PC-3 (cell line): ENCODE measurements at regions not wholly inside any gene's neighbourhood (a gene's known extent, or its start where the extent isn't known, plus 50 kb on each side); places are given as distances from the start of the nearest gene placed in this dataset.

Experiments
- ATAC-seq: fragments of 200-7000 bp; cut with Tn5 transposase; 2 replicates; pipeline ENCODE4 v1.9.1; 2020; ENCODE audit warnings: mild to moderate bottlenecking, moderate library complexity
- BruUV-seq: library from RNA; stranded (reverse); fragments of 400-500 nt; replicated peaks from 2 replicates; lab custom pipeline; 2021; lab: Mats Ljungman, UMichigan
- CTCF ChIA-PET: fragments of 300-600 bp; sonication (Branson Sonifier 250); formaldehyde crosslinking; loops from one replicate; lab custom pipeline; 2022; ENCODE audit warnings: antibody characterized with exemption; lab: Charles Lee
- POLR2A ChIA-PET: fragments of 300-600 bp; sonication (Branson Sonifier 250); formaldehyde crosslinking; loops from one replicate; lab custom pipeline; 2022; ENCODE audit warnings: antibody characterized with exemption; ENCODE audit not compliant: unreplicated experiment; lab: Charles Lee
- DNase-seq: peaks from one replicate; pipeline ENCODE4 v3.0.0-alpha.2; 2015
- H2AFZ ChIP-seq: fragments of 300-600 bp; sonication (generic); 2 replicates; pipeline ENCODE4 v1.6.0; 2016; ENCODE audit warnings: antibody characterized with exemption, low read length
- H3F3A ChIP-seq: fragments of 300-600 bp; sonication (generic); one replicate; pipeline ENCODE4 v1.6.0; 2017; ENCODE audit warnings: antibody characterized with exemption, low read length, control low read depth, mild to moderate bottlenecking; ENCODE audit not compliant: unreplicated experiment
- H3K27ac ChIP-seq: fragments of 300-600 bp; sonication (generic); 2 replicates; pipeline ENCODE4 v1.5.1; 2016; ENCODE audit warnings: mild to moderate bottlenecking, low read length
- H3K27me3 ChIP-seq: fragments of 300-600 bp; sonication (generic); 2 replicates; pipeline ENCODE4 v1.6.1; 2016; ENCODE audit warnings: low read length, mixed read lengths
- H3K36me3 ChIP-seq: fragments of 300-600 bp; sonication (generic); 2 replicates; pipeline ENCODE4 v1.6.1; 2016; ENCODE audit warnings: low read depth, mixed run types, low read length, mixed read lengths
- H3K4me1 ChIP-seq: fragments of 300-600 bp; sonication (generic); 2 replicates; pipeline ENCODE4 v1.5.1; 2016; ENCODE audit warnings: low read length; ENCODE audit not compliant: insufficient read depth
- H3K4me2 ChIP-seq: fragments of 300-600 bp; sonication (generic); 2 replicates; pipeline ENCODE4 v1.6.0; 2016; ENCODE audit warnings: low read length
- H3K4me3 ChIP-seq: fragments of 300-600 bp; sonication (generic); 2 replicates; pipeline ENCODE4 v1.5.1; 2016; ENCODE audit warnings: mild to moderate bottlenecking, low read length, mixed read lengths
- H3K79me2 ChIP-seq: fragments of 300-600 bp; sonication (generic); 2 replicates; pipeline ENCODE4 v1.6.1; 2017; ENCODE audit warnings: low read length, mixed read lengths
- H3K9ac ChIP-seq: fragments of 300-600 bp; sonication (generic); 2 replicates; pipeline ENCODE4 v1.6.0; 2016; ENCODE audit warnings: mild to moderate bottlenecking, low read length
- H3K9me2 ChIP-seq: fragments of 300-600 bp; sonication (generic); replicated peaks from 2 replicates; pipeline ENCODE4 v1.6.1; 2016; ENCODE audit warnings: mixed run types, low read length, mixed read lengths
- H3K9me3 ChIP-seq: fragments of 300-600 bp; sonication (generic); 2 replicates; pipeline ENCODE4 v1.6.1; 2016; ENCODE audit warnings: low read length, mixed read lengths
- H4K20me1 ChIP-seq: fragments of 300-600 bp; sonication (generic); 2 replicates; pipeline ENCODE4 v1.6.1; 2016; ENCODE audit warnings: low read length, mixed read lengths
- CTCF ChIP-seq: fragments of 300-600 bp; sonication (generic); conservative IDR thresholded peaks from 2 replicates; pipeline ENCODE4 v1.5.1; 2017; ENCODE audit warnings: antibody characterized with exemption, low read depth, mild to moderate bottlenecking, low read length
- EZH2 ChIP-seq: fragments of 300-600 bp; sonication (generic); IDR thresholded peaks from one replicate; pipeline ENCODE4 v1.6.1; 2017; ENCODE audit warnings: antibody characterized with exemption, mild to moderate bottlenecking, low read length; ENCODE audit not compliant: unreplicated experiment
- EZH2phosphoT487 ChIP-seq: fragments of 300-600 bp; sonication (generic); IDR thresholded peaks from 2 replicates; pipeline ENCODE4 v1.6.1; 2018; ENCODE audit warnings: mild to moderate bottlenecking, antibody characterized with exemption, low read length, borderline replicate concordance
- intact Hi-C: fragments of 100-400 bp; cut with micrococcal nuclease; formaldehyde crosslinking; loops from 2 replicates; pipeline ENCODE4 v1.9.0; 2023

DNA sequence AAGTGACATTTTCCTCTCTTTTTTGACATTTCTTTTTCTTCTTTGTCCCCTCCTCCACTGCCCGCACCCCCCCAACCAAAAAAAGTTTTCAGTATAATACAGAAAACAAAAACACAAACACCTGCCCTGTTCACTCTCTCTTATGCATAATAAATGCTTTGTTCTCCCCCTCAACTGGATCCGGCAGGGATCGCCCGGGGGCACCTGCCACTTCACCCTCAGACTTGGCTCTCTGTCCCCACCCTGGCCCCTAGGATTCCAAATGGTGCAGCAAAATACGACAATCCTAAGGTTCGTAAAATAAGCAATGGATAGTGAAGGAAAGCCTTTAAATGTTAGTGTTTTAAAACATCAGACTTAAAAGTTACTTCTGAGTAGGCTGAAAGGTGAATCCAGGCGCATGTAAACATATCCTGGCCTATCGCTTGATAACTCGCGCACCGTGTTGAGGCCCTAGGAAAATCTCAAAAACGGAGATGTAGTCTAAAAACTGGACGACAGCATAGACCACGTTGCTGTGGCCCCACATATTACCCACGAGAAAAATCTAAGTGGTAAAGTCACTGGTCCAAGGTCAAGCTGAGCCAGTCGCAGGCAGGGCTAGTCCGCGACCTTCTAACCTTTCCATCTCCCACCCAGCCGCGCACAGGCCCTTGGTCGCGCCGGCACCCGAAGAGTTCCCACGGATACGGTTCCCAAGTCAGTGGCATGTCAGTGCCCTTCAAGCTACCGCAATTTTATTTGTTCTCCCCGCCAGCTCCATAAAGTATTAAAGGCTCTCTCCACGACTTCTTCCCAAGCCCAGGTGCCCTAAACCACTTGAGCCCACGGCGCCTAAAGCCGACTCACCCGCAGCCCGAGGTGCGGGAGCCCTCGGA lies 130.8 kb downstream of the OGFRL1 start:
- peaks cover 23% of the 10 kb centered on the region for H3K79me2 ChIP-seq
- POLR2A ChIA-PET, result no interaction called here
- ATAC-seq, result no peak

GRCh38 chr6:71420095-71420692 lies 131.6 kb downstream of the OGFRL1 start:
- no peaks in the 10 kb centered on the region; the same call in 1 of the 2 replicates for H3K36me3 ChIP-seq
- no peaks in the 10 kb centered on the region for H3F3A ChIP-seq
- peaks cover 23% of the 10 kb centered on the region for H3K79me2 ChIP-seq
- DNase-seq, result peak; percentile 37
- BruUV-seq, result no TSS peak
- CTCF ChIA-PET, result interaction anchor here (0.6 kb wide), 1 partner anchor 26 kb away, joined by 4 read pairs; no protein-coding TSS in a partner anchor
- H3K4me2 ChIP-seq, result peak overlapping the region; percentile 79
- ATAC-seq, result peak; percentile 56
- H3K4me3 ChIP-seq, result peak overlapping the region; percentile 91
- H3K4me1 ChIP-seq, result peaks cover 18% of the 10 kb centered on the region
- no peaks in the 10 kb centered on the region for H3K27me3 ChIP-seq
- H3K9me2 ChIP-seq, result no peaks in the 10 kb centered on the region
- TF ChIP-seq CTCF (peak; percentile 25; the same call in 1 of the 2 replicates), EZH2phosphoT487 (no peak), EZH2 (no peak)
- intact Hi-C loops, result loop anchor here (2.0 kb wide), 1 partner anchor 35 kb away; no protein-coding TSS in a partner anchor
- peak overlapping the region; percentile 69 for H3K9ac ChIP-seq
- H2AFZ ChIP-seq, result peak overlapping the region; percentile 89
- no peak overlapping the region for H3K27ac ChIP-seq
- POLR2A ChIA-PET, result no interaction called here
- no peaks in the 10 kb centered on the region for H3K9me3 ChIP-seq
- H4K20me1 ChIP-seq, result no peaks in the 10 kb centered on the region

More for the DNA sequence above, 130.8 kb downstream of the OGFRL1 start:
- no peaks in the 10 kb centered on the region for H3K9me3 ChIP-seq
- H4K20me1 ChIP-seq, result no peaks in the 10 kb centered on the region
- H3K36me3 ChIP-seq, result no peaks in the 10 kb centered on the region; the same call in 1 of the 2 replicates
- peak; percentile 15 for DNase-seq
- TF ChIP-seq CTCF, result no peak
- no peak for TF ChIP-seq EZH2phosphoT487
- TF ChIP-seq EZH2, result no peak
- CTCF ChIA-PET, result no interaction called here
- BruUV-seq, result TSS peak; percentile 39
- no peaks in the 10 kb centered on the region for H3F3A ChIP-seq
- peak overlapping the region; percentile 79 for H3K4me2 ChIP-seq
- H2AFZ ChIP-seq, result peak overlapping the region; percentile 89
- H3K27ac ChIP-seq, result no peak overlapping the region
- intact Hi-C loops, result loop anchor here (2.0 kb wide), 1 partner anchor 35 kb away; no protein-coding TSS in a partner anchor
- H3K27me3 ChIP-seq, result no peaks in the 10 kb centered on the region
- peaks cover 18% of the 10 kb centered on the region for H3K4me1 ChIP-seq
- peak overlapping the region; percentile 69 for H3K9ac ChIP-seq
- H3K4me3 ChIP-seq, result peak overlapping the region; percentile 91
- H3K9me2 ChIP-seq, result no peaks in the 10 kb centered on the region
